H1 (cell line): ENCODE measurements at regions not wholly inside any gene's neighbourhood (a gene's known extent, or its start where the extent isn't known, plus 50 kb on each side); places are given as distances from the start of the nearest gene placed in this dataset.

Source experiments
- EP300 ChIP-seq, 2 experiments: IDR thresholded peaks; 1 replicate in 1 of 2; 2 replicates in 1 of 2; pipeline ENCODE4 v1.6.1; 2011 to 2012; ENCODE audit warnings: low read depth in 2 of 2, low read length in 2 of 2, mild to moderate bottlenecking in 2 of 2, borderline replicate concordance in 1 of 2, inconsistent platforms in 1 of 2, moderate library complexity in 1 of 2
- POU5F1 ChIP-seq: IDR thresholded peaks from 2 replicates; pipeline ENCODE4 v1.6.1; 2011; ENCODE audit warnings: low read depth, mild to moderate bottlenecking, low read length, moderate library complexity
- TF ChIP-seq, protein P1 (sequence below): fragments of 300-600 bp; sonication (generic); IDR thresholded peaks from 2 replicates; pipeline ENCODE4 v1.7.1; 2012; ENCODE audit warnings: low read length, moderate library complexity, mild to moderate bottlenecking, inconsistent platforms; ENCODE audit not compliant: insufficient replicate concordance

DNA sequence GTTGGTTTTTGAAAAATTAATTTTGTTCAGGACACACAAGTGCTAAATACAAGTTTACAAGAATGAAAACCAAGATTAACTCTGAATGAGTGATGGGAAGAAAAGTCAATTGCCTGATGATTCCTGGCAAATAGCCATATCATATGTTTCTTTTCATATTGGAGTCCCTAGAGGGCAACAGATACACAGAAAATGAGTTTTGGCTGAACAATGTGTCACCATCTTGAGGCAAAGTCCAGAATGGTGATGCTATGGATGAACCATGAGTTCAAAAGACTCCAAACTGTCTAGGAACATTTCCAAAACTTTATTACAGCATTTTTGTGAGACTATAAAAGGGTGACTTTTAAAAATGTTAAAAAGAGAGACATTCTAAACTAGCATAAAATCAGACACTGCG, 382.9 kb downstream of the TMEM161B start (continued):
- no peak for TF ChIP-seq EP300 (IDR thresholded peaks at IDR 0.05; ENCODE audit: borderline replicate concordance in 1 of 2, low read depth in 2 of 2, low read length in 2 of 2)
- TF ChIP-seq, protein P1, sequence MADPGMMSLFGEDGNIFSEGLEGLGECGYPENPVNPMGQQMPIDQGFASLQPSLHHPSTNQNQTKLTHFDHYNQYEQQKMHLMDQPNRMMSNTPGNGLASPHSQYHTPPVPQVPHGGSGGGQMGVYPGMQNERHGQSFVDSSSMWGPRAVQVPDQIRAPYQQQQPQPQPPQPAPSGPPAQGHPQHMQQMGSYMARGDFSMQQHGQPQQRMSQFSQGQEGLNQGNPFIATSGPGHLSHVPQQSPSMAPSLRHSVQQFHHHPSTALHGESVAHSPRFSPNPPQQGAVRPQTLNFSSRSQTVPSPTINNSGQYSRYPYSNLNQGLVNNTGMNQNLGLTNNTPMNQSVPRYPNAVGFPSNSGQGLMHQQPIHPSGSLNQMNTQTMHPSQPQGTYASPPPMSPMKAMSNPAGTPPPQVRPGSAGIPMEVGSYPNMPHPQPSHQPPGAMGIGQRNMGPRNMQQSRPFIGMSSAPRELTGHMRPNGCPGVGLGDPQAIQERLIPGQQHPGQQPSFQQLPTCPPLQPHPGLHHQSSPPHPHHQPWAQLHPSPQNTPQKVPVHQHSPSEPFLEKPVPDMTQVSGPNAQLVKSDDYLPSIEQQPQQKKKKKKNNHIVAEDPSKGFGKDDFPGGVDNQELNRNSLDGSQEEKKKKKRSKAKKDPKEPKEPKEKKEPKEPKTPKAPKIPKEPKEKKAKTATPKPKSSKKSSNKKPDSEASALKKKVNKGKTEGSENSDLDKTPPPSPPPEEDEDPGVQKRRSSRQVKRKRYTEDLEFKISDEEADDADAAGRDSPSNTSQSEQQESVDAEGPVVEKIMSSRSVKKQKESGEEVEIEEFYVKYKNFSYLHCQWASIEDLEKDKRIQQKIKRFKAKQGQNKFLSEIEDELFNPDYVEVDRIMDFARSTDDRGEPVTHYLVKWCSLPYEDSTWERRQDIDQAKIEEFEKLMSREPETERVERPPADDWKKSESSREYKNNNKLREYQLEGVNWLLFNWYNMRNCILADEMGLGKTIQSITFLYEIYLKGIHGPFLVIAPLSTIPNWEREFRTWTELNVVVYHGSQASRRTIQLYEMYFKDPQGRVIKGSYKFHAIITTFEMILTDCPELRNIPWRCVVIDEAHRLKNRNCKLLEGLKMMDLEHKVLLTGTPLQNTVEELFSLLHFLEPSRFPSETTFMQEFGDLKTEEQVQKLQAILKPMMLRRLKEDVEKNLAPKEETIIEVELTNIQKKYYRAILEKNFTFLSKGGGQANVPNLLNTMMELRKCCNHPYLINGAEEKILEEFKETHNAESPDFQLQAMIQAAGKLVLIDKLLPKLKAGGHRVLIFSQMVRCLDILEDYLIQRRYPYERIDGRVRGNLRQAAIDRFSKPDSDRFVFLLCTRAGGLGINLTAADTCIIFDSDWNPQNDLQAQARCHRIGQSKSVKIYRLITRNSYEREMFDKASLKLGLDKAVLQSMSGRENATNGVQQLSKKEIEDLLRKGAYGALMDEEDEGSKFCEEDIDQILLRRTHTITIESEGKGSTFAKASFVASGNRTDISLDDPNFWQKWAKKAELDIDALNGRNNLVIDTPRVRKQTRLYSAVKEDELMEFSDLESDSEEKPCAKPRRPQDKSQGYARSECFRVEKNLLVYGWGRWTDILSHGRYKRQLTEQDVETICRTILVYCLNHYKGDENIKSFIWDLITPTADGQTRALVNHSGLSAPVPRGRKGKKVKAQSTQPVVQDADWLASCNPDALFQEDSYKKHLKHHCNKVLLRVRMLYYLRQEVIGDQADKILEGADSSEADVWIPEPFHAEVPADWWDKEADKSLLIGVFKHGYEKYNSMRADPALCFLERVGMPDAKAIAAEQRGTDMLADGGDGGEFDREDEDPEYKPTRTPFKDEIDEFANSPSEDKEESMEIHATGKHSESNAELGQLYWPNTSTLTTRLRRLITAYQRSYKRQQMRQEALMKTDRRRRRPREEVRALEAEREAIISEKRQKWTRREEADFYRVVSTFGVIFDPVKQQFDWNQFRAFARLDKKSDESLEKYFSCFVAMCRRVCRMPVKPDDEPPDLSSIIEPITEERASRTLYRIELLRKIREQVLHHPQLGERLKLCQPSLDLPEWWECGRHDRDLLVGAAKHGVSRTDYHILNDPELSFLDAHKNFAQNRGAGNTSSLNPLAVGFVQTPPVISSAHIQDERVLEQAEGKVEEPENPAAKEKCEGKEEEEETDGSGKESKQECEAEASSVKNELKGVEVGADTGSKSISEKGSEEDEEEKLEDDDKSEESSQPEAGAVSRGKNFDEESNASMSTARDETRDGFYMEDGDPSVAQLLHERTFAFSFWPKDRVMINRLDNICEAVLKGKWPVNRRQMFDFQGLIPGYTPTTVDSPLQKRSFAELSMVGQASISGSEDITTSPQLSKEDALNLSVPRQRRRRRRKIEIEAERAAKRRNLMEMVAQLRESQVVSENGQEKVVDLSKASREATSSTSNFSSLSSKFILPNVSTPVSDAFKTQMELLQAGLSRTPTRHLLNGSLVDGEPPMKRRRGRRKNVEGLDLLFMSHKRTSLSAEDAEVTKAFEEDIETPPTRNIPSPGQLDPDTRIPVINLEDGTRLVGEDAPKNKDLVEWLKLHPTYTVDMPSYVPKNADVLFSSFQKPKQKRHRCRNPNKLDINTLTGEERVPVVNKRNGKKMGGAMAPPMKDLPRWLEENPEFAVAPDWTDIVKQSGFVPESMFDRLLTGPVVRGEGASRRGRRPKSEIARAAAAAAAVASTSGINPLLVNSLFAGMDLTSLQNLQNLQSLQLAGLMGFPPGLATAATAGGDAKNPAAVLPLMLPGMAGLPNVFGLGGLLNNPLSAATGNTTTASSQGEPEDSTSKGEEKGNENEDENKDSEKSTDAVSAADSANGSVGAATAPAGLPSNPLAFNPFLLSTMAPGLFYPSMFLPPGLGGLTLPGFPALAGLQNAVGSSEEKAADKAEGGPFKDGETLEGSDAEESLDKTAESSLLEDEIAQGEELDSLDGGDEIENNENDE: no peak
- TF ChIP-seq POU5F1: no peak
